Prostate gland (tissue), 2 donors: ENCODE measurements at regions not wholly inside any gene's neighbourhood (a gene's known extent, or its start where the extent isn't known, plus 50 kb on each side); places are given as distances from the start of the nearest gene placed in this dataset.

ENCODE experiments used
- DNase-seq: peaks from one replicate; pipeline ENCODE4 v3.0.0-alpha.2; 2019; ENCODE audit warnings: low spot score
- H3K27ac ChIP-seq, 2 donors: fragments of 200-600 bp; sonication (generic); 2 replicates each; pipeline ENCODE4 v1.5.1; 2017 to 2019
- H3K27me3 ChIP-seq: fragments of 200-600 bp; sonication (generic); replicated peaks from 2 replicates; pipeline ENCODE4 v1.5.1; 2019; ENCODE audit not compliant: insufficient read depth
- H3K36me3 ChIP-seq, 2 donors: fragments of 200-600 bp; sonication (generic); 1 replicate in 1 of 2; 2 replicates in 1 of 2; pipeline versions ENCODE4 v1.5.1 to v1.8.1; 2017 to 2019
- H3K4me1 ChIP-seq: fragments of 200-600 bp; sonication (generic); replicated peaks from 2 replicates; pipeline ENCODE4 v1.5.1; 2019
- H3K4me3 ChIP-seq, 2 donors: fragments of 200-600 bp; sonication (generic); 2 replicates each; pipeline ENCODE4 v1.5.1; 2017 to 2019
- H3K9me3 ChIP-seq: fragments of 200-600 bp; sonication (generic); 2 replicates; pipeline ENCODE4 v1.5.1; 2017
- CTCF ChIP-seq, 4 experiments: fragments of 200-600 bp in 2 of 4; fragments of 450-650 bp in 2 of 4; sonication (generic) in 2 of 4; IDR thresholded peaks; 1 replicate in 3 of 4; 2 replicates in 1 of 4; pipeline ENCODE4 v1.5.1; 2016 to 2019; ENCODE audit warnings: antibody characterized with exemption in 4 of 4, mild to moderate bottlenecking in 2 of 4, moderate library complexity in 2 of 4
- POLR2A ChIP-seq: fragments of 450-650 bp; IDR thresholded peaks from one replicate; pipeline ENCODE4 v1.6.1; 2016; ENCODE audit warnings: antibody characterized with exemption, mild to moderate bottlenecking
- POLR2AphosphoS5 ChIP-seq: sonication (generic); formaldehyde crosslinking; IDR thresholded peaks from one replicate; pipeline ENCODE4 v1.6.1; 2017; ENCODE audit warnings: antibody characterized with exemption
- WGBS: methylation state at CpG from one replicate; pipeline ENCODE4 v1.1.5; 2018; 5-methylcytosine and 5-hydroxymethylcytosine counted together
- intact Hi-C: fragments of 100-400 bp; cut with DNase I; formaldehyde crosslinking; loops from one replicate; pipeline ENCODE4 v1.14.2; 2022

- 95% methylated on average over 2 of the region's 2 CpGs for WGBS
Observed at GRCh38 chr7:91374321-91374989, 110.2 kb downstream of the FZD1 start.

GRCh38 chr7:91375378-91375777, 111.1 kb downstream of the FZD1 start:
- H3K4me3 ChIP-seq: no peak overlapping the region
- no peaks in the 10 kb centered on the region for H3K36me3 ChIP-seq
- WGBS: 96% methylated on average over 2 of the region's 2 CpGs
- DNase-seq: no peak
- no peak for TF ChIP-seq POLR2A
- no peak for TF ChIP-seq CTCF (IDR thresholded peaks at IDR 0.05)
- no peak for TF ChIP-seq POLR2AphosphoS5
- H3K9me3 ChIP-seq: no peaks in the 10 kb centered on the region
- H3K4me1 ChIP-seq: no peaks in the 10 kb centered on the region
- no peak overlapping the region for H3K27ac ChIP-seq
- intact Hi-C loops: no loop called here
- H3K27me3 ChIP-seq: no peaks in the 10 kb centered on the region

More at GRCh38 chr7:91374321-91374989, 110.2 kb downstream of the FZD1 start:
- DNase-seq: no peak
- H3K4me3 ChIP-seq: no peak overlapping the region
- TF ChIP-seq CTCF (IDR thresholded peaks at IDR 0.05) (no peak), POLR2A (no peak), POLR2AphosphoS5 (no peak)
- no peaks in the 10 kb centered on the region for H3K27me3 ChIP-seq
- no peaks in the 10 kb centered on the region for H3K4me1 ChIP-seq
- no peaks in the 10 kb centered on the region for H3K36me3 ChIP-seq
- H3K27ac ChIP-seq: no peak overlapping the region
- H3K9me3 ChIP-seq: no peaks in the 10 kb centered on the region
- intact Hi-C loops: no loop called here

- no peak for TF ChIP-seq POLR2A
- no peak for TF ChIP-seq POLR2AphosphoS5
- no peak for TF ChIP-seq CTCF (IDR thresholded peaks at IDR 0.05)
- intact Hi-C loops: no loop called here
- Histone ChIP-seq H3K4me1 (no peaks in the 10 kb centered on the region), H3K36me3 (no peaks in the 10 kb centered on the region), H3K27ac (no peak overlapping the region), H3K9me3 (no peaks in the 10 kb centered on the region), H3K4me3 (no peak overlapping the region), H3K27me3 (no peaks in the 10 kb centered on the region)
- 91% methylated on average over 2 of the region's 2 CpGs for WGBS
- no peak for DNase-seq
Observed at GRCh38 chr7:91378131-91378530, 113.9 kb downstream of the FZD1 start.

GRCh38 chr7:91379236-91379635, 115.0 kb downstream of the FZD1 start:
- 64% methylated on average over 2 of the region's 2 CpGs for WGBS
- Histone ChIP-seq H3K4me3 (no peak overlapping the region), H3K4me1 (no peaks in the 10 kb centered on the region), H3K36me3 (no peaks in the 10 kb centered on the region), H3K9me3 (no peaks in the 10 kb centered on the region), H3K27me3 (no peaks in the 10 kb centered on the region), H3K27ac (no peak overlapping the region)
- TF ChIP-seq POLR2A: no peak
- no peak for TF ChIP-seq CTCF (IDR thresholded peaks at IDR 0.05)
- TF ChIP-seq POLR2AphosphoS5: no peak
- no peak for DNase-seq
- intact Hi-C loops: no loop called here

GRCh38 chr7:91379991-91380390, 115.8 kb downstream of the FZD1 start:
- no peaks in the 10 kb centered on the region for H3K27me3 ChIP-seq
- DNase-seq: no peak
- H3K4me3 ChIP-seq: no peak overlapping the region
- TF ChIP-seq POLR2AphosphoS5 (no peak), CTCF (IDR thresholded peaks at IDR 0.05) (no peak), POLR2A (no peak)
- 34% methylated on average over 2 of the region's 2 CpGs for WGBS
- H3K27ac ChIP-seq: no peak overlapping the region
- H3K4me1 ChIP-seq: no peaks in the 10 kb centered on the region
- H3K9me3 ChIP-seq: no peaks in the 10 kb centered on the region
- intact Hi-C loops: no loop called here
- no peaks in the 10 kb centered on the region for H3K36me3 ChIP-seq
